SK-N-MC (cell line): ENCODE measurements at regions not wholly inside any gene's neighbourhood (a gene's known extent, or its start where the extent isn't known, plus 50 kb on each side); places are given as distances from the start of the nearest gene placed in this dataset.

Experiments used
- EZH2 ChIP-seq: fragments of 200-600 bp; sonication (generic); IDR thresholded peaks from one replicate; pipeline ENCODE4 v1.6.1; 2017; ENCODE audit warnings: antibody characterized with exemption
- FOXP2 ChIP-seq: optimal IDR thresholded peaks from 2 replicates; pipeline ENCODE3; 2011; ENCODE audit warnings: mild to moderate bottlenecking, moderate library complexity; ENCODE audit not compliant: insufficient read depth; ENCODE audit errors: extremely low read length, control extremely low read depth
- POLR2AphosphoS5 ChIP-seq: IDR thresholded peaks from 2 replicates; pipeline ENCODE4 v1.6.1; 2012; ENCODE audit warnings: mild to moderate bottlenecking, low read depth, low read length, borderline replicate concordance

- no peak for TF ChIP-seq POLR2AphosphoS5
- no peak for TF ChIP-seq EZH2
- no peak for TF ChIP-seq FOXP2
Observed at GRCh38 chr11:4190519-4190918, 95.9 kb downstream of the RRM1 start.
